DND-41 (cell line): ENCODE measurements at regions not wholly inside any gene's neighbourhood (a gene's known extent, or its start where the extent isn't known, plus 50 kb on each side); places are given as distances from the start of the nearest gene placed in this dataset.

Source experiments
- CTCF ChIP-seq: IDR thresholded peaks from 2 replicates; pipeline ENCODE4 v1.5.1; 2012; ENCODE audit warnings: borderline replicate concordance, low read length, moderate library complexity, mild to moderate bottlenecking; ENCODE audit not compliant: poor library complexity, severe bottlenecking; ENCODE audit errors: extremely low read depth
- EZH2 ChIP-seq: IDR thresholded peaks from 3 replicates; pipeline ENCODE4 v1.6.1; 2012; ENCODE audit warnings: borderline replicate concordance, low read depth, mild to moderate bottlenecking, moderate library complexity, low read length, inconsistent platforms; ENCODE audit not compliant: severe bottlenecking

DNA sequence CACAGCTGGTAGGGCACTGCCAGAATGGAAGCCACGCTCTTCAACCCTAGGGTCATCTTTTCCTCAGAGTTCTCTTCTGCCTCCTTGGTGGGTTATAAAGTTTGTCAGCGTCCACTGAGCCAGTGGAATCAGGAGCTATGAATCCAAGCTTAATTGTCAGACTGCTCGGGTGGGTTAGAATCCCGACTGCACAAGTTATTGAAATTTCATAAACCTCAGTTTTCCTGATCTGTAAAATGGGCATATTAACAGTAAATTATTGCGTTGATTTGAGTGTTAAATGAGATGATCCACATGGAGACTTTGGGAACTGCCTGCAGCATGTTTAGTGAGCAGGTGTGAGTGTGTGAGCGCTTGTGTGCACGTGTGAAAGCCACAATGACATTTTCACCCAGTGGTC, 400.5 kb upstream of the CDH11 start:
- TF ChIP-seq CTCF (no peak), EZH2 (no peak)
